Limb (tissue), 2 donors: ENCODE measurements at regions not wholly inside any gene's neighbourhood (a gene's known extent, or its start where the extent isn't known, plus 50 kb on each side); places are given as distances from the start of the nearest gene placed in this dataset.
"Not testable (repeated sequence)": the region's sequence is repeated elsewhere in the genome, so short reads cannot be mapped to it uniquely, and the experiment has no call there.

Experiments
- DNase-seq, 2 donors: peaks; one replicate each; pipeline ENCODE4 v3.0.0-alpha.2; 2016; ENCODE audit errors: extremely low spot score in 2 of 2

DNA sequence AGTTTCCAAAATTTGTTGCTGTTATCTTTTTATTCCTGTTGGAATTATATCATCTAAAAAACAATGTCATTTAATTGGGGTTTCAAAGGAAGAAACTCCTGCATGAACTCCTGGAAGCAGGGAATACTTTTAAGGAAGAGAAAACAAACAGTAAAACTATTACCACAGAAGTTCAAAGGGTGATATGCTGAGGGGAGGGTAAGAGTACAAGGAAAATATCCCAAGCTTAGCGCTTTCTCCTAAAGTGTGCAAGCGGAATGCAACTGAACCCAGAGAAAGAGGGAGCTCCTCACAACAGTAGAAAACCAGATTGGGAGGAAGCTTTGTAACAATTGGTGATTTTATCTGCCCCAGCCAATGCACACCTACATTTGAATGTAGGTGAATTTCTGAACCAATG is 175.1 kb downstream of the NUFIP1 start:
- DNase-seq, result no peak

DNA sequence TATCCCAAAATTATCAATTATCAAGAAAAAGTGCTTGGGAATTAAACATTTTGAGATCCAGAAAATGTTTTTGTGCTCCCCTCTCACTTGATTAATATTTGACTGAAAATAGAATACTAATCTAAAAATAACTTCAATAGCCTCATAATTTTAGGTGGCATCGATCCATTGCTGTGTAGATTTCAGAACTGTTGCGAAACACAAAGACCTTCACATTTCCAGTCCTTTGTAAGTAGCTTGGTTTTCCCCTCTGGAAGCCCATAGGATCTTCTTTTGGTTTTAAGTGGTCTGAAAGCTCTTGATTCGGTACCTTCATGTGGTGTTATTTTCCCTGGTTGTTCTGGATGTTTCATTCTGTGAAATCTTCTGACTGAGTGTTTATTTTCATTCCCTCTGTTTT is 176.5 kb downstream of the NUFIP1 start:
- no peak for DNase-seq

DNA sequence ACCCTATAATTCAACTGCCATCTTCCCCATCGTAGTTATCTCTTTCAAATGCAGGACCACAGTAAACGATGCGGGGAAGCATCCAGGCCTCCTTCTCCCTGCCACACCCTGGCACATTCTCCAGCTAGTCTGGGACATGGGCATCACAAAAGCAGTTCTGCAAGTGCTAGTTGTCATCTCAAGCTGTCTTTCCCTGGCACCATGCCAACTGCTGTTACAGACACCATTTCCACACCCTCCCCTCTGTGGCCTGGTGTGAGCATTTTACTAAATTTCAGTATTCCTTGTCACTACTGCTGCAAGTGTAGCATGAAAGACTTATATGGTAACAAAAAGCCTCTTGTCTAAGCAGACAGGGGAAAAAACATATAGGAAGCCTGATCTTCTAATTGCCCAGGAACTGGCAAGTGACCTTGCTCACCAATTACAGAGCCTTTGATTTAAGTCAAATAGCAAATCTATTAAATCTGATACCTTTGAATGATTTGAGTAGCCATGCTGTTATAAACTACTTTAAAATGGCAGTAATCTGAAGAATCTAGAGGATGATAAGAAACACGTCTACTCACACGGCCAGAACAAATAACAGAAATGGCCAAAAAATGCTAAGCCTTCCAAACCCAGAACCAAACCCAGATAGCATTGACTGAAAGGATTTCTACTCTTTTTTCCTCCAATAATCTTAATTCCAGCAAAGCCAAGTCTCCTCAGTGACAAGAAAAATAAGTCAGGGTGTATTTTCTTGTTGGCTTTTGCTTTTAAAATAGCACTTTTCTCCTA is 179.0 kb downstream of the NUFIP1 start:
- peak in 1 of 2 donors; percentile 54 for DNase-seq

DNA sequence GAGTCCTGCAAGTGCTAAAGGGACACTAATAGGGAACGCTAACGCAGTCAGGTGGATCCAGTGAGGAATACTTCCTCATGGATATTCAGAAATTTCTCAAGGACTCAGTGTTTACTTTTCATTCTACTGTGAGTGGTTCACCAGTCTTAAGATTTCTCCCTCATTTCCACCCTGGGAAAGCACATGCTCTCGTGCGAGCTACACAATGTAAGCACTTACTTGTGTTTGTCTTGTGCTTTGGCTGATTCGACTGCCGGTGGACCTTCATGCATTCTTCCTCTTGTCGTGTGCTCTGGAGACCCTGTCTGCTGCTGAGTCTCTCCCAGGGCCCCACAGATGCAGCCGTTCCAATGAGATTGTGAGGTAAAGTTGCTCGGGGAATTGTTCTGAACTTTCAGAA is 180.1 kb downstream of the NUFIP1 start:
- no peak for DNase-seq

DNA sequence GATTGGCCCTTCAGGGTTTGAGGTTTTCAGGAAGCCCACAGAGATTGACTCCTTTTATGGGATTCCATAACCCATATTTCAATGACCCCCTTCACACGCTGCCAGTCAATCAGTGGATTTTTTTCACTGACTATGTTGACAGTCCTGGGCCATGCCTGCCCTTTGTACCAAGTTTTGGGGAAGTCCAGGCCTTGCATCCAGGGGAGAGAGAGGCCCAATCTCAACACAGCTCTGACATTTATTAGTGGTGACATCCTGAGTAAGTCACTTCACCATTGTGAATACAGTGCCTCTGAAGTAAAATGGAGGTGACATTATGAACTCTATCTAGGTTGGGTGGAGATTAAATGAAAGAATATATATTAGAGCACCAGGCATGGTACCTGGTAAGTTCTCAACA is 181.1 kb downstream of the NUFIP1 start:
- DNase-seq, result no peak

DNA sequence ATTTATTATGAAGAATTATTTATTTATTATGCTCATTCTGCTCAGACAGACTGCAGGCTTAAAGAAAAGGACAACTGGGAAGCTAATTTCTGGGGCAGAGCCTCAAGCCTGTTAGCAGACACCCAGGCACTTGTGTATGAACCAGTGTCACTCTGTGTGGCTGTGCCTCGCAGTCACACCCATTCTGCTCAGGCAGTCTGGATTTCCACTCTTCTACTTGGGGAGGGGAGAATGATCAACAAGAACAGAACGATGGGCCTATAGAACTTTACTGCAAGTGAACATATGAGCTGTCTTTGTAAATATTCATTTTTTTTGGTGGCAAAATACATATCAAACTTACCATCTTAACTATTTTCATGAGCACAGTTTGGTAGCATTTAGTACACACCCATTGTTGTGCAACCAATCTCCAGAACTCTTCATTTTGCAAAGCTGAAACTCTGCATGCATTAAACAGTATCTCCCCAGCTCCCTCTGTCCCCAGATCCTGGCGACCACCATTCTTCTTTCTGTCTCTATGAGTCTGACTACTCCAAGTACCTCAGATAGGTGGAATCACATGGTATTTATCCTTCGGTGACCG is 181.7 kb downstream of the NUFIP1 start:
- no peak for DNase-seq

DNA sequence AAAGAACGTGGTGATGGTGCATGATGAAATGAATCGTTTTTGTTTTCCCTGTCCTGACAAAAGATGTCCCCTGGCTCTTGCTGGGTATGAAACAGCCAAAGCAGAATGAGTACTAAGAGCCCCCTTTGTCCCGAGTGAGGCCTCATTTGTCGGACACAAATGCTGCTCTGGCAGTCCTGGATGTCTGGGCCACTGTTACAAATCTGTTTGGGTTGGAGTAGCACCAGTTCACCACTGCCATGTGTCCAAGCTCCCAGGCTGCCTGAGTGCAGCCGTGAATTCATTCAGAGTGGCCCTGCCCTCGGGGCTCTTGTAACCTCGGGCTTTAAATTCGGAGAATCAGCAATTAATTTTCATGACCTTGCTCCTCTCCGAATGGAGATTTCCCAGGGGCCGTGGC is 182.4 kb downstream of the NUFIP1 start:
- DNase-seq, result no peak

DNA sequence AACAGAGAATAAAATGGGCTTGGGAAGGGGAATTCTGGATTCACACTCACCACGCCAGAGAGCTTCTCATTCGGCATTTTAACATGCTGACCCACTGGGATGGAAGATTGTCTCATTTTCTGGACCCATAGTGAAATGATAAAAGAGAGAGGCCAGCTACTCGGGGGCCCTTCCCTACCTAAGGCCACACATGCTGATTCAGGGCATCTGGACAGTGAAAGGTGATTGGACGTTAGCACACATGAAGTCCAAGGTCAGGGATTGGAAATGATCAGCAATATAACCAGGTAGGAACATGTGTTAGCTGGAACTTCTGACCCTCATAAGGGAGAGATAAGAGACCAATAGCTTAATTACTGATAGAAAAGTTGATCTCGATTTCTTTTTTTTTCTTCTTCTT is 183.7 kb downstream of the NUFIP1 start:
- DNase-seq, result no peak

DNA sequence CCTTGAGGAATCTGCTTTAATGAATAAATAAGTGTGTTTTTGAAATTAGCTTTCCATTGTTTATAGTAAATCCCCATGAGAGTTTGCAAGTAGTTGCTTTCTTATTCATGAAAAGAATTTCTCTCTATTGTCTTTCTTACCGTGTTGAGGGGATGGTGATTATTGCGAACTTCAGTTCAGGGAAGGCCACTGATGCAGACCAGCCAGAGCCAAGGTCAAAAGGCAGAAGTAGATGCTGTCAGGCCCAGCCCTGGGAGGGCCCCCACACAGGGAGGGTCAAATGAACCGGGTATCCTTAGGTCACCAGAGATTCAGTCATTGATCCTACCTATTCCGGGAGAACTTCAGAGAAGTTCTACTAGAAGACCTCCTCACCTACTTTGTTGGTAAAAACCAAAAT is 185.9 kb downstream of the NUFIP1 start:
- DNase-seq, result no peak

DNA sequence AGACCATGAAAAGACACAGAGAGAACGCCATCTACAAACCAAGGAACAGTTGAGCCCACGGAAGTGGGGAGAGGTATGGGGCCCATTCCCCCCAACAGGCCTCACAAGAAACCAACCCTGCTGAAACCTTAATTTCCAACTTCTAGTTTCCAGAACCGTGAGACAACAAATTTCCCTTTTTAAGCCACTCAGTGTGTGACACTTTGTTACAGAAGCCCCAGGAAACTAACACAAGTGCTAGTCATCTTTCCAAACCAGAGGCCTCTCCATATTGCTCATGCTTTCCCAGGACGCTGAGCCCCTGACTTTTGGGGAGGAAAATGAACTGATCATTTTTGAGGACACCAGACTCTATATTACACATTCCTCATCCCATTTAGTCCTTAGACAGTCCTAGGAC is 186.8 kb downstream of the NUFIP1 start:
- DNase-seq, result no peak

DNA sequence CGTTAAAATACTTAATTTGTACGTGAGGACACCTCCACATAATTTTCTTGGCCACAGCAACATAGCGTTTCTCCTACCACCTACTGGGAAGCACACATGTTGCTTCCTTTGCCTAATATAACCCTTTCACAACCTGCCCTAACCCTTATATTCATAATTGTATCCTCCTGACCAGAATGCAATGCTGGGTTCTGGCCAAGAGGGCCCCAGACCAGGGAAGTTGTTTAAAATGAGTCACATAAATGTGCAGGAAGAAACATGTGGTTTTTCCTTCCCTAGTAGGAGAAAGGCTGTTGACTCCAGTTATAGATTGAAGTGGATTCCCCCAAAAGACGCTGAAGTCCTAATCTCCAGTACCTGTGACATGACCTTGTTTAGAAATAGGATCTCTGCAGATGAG is 187.3 kb downstream of the NUFIP1 start:
- no peak for DNase-seq

DNA sequence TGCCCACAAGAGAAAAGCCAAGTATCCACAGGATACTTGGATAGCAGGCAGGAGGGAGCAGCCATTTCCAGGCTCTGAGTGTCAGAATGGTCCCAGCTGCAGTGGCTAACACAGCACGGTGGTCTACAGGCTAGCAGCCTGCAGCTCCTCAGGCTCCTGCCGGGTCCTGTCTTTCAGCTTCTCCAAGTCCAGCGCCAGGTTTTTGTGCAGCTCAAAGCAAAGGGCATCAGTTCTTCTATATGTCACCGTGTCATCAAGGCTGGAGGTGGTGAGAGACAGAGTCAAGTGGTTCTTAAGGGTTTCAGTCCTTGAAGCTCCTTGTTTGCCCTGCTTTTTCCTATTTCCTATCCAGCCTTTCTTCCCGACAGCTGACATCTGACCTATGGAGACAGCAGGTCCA is 188.6 kb downstream of the NUFIP1 start:
- DNase-seq, result no peak

DNA sequence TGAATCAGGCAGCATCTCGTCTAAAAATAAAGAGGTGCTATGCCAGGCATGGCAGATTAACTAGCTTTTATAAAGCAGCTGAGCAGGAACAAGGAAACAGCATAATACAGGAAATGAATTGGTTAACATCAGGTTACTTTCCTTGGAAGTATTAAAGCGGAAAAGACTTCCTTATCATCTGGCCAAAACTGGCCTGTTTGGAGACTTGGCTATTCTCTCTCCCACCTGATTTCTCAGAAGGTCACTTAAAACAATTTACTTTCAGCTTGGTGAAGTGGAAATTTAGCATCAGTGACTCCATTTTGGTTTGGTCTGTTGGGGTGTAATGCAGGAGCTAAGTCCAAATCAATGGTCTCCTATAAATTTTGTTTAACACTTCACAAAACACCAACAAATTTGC is 191.6 kb downstream of the NUFIP1 start:
- no peak for DNase-seq

DNA sequence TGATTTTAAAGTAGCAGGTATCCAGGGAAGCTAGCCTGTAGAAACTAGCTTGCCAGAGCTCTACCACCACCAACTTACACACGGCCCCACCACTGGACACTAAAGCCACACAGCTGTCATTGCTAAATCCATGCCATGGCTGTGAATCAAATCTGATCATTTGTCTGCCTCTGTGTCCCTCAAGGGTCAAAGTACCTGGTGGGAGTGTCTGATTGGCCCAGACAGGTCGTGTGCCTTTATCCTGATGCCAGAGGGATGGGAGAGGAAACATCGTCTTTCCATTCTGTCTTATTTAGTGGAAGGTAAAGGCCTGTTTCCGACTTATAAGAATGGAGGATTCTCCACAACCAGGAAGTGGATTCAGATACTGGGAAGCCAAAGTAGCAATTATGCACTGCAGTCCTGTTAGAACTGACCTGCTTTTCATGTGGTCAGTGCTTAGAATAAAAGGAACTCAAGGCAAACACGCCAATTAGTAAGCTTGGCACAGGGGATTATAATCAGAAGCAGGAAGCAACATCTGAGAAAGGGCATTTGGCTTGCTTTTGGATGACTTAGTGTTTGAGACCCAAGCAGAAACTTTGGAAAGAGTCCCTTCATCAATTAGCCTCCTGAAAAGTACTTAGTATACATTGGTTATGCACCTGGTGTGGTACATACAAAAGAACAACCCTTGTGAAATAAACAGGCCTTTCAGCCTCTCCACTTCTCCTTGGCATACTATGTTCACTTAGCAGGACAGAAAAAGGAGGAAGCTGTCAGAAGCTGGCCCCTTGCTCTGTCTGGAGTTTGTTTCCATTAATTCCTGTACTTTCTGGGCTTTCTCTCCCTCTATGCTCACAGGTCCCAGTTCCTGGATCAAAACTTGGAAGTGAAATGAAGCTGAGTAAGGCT is 192.4 kb downstream of the NUFIP1 start:
- no peak for DNase-seq

DNA sequence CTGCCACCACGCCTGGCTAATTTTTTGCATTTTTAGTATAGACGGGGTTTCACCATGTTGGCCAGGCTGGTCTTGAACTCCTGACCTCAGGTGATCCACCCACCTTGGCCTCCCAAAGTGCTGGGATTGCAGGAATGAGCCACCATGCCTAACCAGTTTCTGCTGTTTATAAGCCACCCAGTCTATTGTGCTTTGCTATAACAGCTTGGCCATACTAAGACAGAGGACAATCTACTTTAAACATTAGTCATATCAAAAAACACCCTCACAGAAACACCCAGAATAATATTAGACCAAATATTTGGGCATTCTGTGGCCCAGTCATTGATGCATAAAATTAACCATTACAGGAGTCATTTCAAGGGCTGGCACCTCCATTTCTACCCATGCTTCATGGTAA is 193.2 kb downstream of the NUFIP1 start:
- DNase-seq, result not testable (repeated sequence)

DNA sequence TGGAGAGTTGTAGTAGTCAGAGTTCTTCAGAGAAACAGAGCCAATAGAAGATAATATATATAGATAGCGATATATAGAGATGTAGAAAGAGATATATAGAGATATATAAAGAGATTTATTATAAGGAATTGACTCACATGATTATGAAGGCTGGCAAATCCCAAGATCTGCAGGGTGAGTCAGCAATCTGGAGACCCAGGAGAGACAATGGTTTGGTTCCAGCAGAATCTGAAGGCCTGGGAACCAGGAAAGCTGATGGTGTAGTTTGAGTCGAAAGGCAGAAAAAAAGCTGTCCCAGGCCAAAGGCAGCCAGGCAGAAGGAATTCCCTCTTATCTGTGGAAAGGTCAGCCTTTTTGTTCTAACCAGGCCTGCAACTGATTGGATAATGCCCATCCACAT is 194.1 kb downstream of the NUFIP1 start:
- DNase-seq, result no peak

DNA sequence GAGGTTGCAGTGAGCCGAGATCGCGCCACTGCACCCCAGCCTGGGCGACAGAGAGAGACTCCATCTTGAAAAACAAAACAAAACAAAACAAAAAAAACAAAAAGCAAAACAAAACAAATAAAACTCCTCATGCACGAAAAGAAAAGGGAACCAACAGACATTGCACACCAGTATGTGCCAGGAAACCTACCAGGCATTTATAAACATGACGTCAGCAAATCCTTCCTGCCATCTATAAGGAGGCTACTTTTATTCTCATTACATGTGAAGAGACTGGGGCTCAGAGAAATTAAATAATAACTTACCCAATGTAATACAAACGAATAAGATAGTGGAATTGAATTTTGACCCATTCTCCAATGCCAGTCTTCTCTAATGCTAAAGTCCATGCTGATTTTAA is 197.2 kb downstream of the NUFIP1 start:
- no peak for DNase-seq

DNA sequence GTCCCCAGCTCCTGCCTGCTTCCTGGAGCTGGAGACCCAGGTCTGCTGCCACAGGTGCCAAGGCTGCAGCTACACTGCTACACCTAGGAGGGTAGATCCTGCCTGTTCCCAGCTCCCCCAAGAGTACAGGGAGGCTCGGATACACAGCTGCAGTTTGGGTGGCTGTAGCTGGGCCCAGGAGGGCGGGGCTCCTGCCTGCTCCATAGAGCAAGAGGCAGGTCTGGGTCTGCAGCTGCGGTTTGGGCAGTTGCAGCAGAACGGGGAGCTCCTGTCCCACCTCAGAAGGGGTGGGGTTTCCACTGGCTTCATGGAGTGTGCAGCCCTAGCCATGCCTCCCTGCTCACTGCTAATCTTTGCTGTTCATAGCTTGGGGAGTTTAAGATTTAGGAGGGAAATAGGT is 199.0 kb downstream of the NUFIP1 start:
- DNase-seq, result no peak

DNA sequence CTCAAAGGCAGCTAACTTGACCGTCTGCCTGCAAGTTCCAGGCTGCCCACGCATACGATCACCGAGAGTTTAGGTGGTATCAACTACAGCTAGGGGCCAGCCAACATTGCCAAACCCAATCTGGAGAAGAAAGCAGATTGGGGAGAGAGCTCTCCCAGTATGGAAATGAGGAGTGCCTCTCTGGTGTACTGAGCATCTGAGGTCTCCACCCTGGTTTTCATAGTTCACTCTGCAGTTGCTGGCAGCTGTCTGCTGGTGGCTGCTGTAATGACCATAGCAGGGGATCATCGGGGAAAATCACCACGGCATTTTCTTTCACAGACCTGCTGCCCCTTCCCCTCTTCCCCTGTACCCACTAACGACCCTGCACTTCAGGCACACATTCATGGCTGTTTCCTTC is 201.7 kb downstream of the NUFIP1 start:
- DNase-seq, result no peak

DNA sequence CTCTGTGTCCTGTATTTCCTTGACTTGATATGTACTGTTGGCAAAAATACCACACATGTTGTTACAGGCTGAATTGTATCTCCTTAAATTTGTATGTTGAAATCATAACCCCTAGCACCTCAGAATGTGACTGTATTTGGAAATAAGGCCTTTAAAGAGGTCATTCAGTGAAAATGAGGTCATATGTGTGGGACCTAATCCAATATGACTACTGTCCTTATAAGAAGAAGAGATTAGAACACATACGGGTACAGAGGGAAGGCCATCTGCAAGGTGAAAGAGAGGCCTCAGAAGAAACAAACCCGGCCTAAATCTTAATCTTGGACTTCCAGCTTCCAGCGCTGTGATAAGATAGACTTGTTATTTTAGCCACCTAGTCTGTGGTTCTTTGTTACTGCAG is 202.5 kb downstream of the NUFIP1 start:
- no peak for DNase-seq

DNA sequence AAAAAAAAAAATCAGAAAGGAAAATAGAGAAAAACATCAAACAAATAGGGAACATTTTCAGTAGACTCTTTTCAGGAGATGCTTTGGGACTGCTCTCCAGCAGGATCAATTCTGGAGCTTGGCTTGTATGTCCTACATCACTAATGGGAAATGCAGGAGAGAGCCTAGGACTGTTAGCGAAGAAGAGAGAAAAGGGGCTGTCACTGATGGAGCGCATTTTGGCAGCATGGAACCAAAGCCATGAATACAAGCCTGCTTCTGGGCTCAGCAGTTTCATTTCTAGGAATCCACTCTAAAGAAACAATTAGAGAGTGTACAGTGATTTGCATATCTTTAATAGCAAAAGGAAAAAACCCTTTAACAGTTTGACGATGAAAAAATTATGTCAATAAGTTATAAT is 203.9 kb downstream of the NUFIP1 start:
- no peak for DNase-seq

DNA sequence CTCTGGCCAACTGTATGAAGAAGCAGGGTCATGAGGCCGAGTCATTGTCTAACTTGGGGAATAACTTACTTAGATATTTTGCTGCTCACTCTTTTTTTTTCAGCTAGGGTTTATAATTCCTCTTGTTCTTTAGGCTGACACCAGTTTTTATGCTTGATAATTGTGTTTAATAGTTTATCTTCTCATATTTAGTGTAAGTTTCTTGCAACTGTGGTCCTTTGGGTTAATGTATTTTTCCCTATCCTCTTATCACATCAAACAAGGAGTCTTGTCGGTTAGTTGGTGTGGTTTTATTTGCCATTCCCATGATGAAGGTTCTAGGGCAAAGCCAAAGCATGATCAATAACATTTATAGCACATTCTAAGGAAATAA is 204.6 kb downstream of the NUFIP1 start:
- no peak for DNase-seq
